ENCODE measurements at regions not wholly inside any gene's neighbourhood (a gene's known extent, or its start where the extent isn't known, plus 50 kb on each side); places are given as distances from the start of the nearest gene placed in this dataset.

DNA sequence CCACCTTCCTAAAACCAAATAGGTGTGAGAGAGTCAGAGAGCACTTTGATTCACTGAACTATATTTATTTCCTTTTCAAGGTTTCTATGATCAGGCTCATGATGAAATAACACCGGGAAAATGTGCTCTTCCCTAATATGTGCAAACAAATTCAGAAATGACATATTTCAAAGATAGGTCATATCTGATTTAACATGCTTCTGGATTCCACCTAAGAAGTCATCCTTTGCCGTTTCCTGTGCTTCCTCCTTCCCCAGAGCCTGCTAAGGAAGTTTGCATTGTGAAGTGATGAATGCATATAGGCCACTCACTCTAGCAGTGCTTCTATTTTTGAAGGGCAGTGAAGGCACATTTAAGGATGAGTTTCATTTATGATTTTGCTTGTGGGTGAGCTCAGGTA is 327.6 kb downstream of the TDRD15 start:
- no peak for DNase-seq

DNA sequence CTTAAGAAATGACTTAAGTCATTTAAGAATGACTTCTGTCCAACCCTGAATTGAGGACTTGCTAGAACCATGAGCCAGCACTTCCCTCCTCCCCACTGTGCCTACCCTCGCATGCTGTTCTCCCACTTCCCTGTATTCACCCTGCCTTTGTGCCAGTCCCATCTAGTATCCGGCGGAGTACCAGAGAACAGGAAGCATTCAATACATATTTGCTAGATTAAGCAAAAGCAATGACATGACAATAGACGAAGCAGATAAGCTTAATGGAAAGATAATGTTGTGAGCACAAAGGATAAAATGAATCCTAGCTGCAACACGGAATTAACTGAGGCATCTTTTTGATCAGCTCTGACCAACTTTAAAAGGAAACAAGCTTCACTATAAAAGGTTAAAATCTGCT is 328.5 kb downstream of the TDRD15 start:
- DNase-seq: no peak

DNA sequence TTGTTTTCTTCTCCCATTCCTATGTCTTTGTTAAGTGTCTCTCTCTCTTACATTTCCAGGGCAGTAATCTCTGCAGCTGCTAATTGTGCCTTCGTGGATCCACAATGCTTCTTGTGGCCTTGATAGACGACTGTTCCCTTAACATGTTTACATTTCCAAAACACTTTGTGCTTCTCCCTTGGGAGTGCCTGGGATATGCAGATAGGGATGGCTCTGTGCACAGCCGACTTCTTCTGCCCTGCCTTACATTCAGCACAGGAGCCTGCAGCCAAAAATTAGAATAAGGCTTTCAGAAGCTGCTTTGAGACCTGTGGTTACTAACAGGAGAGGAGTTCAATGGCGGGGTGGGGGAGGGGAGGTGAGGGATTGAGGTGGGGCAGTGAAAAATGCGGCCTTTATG is 328.9 kb downstream of the TDRD15 start:
- no peak for DNase-seq

DNA sequence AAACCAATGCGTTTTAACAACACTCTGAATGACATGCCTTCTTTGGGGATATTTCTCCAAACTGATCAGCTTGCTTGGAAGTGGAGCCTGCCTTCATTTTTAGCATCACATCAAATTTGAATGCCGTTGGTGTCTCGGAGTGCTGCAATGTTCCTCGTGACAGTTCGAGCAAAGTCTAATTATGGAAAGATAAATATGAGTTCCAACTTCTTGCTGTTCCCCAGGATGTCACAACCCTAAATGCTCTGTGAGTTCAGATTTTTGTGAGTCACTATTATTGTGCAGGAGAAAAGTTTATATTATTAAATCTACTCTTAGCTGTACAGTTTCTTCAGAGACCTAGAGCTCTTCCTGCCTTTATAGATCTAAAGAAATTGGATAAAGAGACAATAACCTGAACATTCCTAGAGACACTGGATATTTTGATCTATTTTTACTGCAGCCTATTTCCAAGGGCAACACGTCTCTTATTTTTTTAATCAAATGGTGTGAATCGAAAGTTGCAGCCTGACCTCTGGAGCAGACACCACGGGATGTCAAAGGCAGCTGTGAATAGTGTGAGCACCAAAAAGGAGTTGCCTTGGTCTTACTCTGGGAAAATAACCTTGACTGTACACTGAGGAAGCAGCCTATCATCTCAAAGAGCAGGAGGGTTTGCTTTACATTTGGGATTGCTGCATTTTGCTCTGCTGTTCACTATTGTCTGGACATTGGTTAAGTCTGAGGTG is 330.1 kb downstream of the TDRD15 start:
- no peak for DNase-seq

DNA sequence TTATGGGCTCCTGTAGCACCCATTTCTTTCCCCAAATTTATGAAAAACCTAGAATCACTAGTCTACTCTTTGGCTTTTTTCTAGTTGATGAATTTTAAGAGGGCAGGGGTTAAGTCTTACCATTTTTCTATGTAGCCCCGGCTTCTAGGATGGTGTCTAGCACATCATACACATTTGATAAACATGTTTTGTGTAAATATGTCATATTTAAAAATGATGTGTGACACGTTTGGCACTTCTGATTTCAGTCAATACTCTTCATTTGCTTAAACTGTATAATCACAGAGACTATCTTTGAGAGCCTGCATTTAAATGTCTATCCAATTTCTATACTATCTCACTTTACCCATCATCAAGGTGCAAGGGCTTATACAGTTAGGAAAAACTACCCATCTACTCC is 331.1 kb downstream of the TDRD15 start:
- no peak for DNase-seq

DNA sequence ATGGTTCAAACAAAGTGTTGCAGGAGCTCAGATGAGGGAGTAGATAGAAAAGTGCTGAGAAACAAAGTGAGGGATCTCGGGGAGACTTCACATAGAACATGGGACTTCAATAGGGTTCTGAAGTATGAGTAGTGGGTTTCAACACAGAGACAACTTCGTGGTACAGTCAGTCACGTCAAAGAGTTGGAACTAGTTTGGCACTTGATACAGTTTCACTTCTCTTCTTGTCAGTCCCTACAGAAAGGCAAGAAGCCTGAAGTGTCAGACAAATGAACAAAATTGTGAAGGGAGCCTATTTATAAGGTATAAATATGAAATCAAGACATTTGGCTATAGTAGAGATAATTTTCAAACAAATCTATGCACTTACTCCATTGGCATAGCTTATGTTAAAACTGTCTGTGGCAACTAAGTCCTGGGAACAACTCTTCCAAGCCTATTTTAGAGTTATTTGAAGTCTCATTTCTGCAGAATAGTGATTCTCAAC is 338.0 kb downstream of the TDRD15 start:
- no peak for DNase-seq

DNA sequence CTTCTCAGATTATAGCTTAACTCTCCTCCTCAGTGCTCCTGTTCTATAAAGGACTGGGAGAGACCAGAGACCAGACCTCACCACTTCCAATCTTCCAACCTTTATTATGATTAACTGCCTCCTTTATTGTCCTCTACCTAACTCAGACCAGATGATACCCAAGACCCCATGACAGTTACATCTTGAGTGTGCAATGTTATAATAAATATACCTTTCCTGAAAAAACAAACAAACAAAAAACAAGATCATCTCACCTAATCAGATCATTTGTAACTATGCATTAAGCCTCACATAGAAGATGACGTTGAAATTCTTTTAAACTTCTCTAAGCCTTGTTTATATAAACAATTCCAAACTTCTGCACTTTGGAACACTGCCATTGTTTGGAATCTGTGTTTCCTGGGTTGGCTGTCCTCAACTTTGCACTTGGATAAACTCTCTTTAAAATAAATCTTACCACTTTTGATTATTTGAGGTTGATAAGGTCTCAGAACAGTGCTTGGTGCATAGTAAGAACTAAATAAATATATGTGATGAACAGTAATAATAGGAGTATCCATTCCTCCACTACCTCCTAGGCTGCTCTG is 342.7 kb downstream of the TDRD15 start:
- no peak for DNase-seq

DNA sequence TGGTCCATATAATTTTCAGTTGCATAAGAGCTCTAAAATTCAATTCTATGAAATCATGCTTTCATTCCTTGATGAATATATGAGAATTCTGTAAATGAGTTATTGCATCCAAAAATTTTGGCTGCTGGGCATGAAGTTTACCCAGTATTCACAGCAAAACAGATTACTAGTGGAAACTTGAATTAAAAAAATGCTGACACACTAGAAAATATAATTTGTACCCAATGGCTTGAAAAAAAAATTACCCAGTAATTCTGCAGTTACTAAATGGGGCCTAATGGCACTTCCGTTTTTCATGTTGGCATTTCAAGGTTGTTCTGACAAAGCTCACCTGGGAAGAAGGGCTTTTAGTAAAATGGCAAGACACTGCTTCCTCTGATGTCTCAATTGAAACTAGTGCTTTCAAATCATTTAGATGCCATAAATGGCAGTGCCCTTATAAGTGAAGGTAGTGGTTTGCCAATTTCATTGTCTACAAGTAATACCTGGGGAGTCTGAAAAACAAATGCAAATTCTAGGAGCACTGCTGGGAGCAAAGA is 343.6 kb downstream of the TDRD15 start:
- DNase-seq: no peak

DNA sequence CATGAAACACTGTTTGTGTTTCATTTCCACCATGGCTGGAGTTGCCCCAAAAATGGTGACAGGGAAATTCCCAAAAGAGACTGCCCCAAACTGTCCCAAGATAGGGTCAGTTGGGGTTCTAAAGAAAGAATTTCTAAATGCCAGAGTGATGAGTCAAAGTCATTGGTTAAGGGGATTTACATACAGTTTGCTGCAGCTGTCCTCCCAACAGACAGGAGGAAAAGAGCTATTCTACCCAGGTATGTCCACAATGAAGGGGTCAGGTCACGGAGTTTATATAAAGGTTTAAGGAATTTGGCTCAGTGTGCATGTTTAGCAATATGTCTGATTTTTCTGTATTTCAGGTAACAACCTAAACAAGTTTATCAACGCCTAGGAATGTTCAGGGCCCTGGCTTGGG is 344.1 kb downstream of the TDRD15 start:
- no peak for DNase-seq

DNA sequence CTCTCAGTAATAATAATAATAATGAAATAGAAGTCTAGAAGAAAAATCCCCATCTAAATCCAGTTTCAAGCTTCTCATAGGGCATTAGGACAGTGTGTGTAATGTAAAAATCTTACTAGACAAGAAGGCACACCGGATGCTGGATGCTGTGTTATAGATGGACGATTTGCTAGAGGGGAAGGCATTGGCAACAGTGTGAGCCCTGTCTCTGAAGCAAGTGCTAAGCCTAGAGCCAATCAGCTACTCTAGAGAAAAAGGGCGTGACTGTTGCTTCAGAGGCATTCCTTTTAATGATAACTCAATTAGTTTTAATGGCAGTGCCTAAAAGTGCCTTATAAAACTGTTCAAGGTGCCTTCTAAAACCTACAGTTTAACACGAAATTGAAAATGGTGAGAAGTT is 344.9 kb downstream of the TDRD15 start:
- DNase-seq: no peak

DNA sequence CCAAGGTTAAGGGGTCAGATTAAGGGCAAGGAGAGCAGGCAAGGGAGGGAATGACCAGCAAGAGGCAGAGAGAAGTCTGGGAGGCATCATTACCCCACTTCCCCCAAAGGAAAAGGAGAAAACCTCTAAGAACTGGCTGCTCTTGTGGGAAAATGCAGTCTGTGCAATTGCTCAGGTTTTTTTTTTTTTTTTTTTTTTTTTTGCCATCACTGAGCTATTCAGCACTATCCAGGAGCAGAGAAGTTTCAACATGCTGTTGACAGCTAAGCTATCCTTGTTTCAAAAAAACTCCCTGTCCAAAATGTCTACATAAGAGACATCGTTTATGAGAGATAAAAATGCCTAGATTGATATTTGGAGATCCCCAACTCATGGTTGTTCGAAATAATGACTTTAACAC is 345.4 kb downstream of the TDRD15 start:
- DNase-seq: no peak

DNA sequence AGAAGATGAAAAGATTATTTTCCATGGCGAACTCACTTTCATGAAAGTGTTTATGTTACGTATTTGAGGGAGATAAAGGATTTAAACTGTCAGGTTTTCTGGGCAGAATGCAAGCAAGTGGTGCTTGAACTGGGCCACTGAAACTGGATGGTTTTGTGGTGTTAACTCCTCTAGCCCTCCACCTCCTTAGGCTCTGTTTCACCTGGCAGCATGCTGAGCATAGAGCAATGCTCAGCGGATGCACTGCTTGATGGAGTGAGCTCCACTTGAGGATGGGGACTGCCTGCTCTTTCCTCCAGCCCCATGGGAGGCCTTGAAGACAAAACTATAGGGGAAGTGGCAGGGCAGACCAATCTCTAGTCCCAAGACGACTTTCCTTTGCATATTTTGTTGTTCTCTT is 345.8 kb downstream of the TDRD15 start:
- DNase-seq: no peak

DNA sequence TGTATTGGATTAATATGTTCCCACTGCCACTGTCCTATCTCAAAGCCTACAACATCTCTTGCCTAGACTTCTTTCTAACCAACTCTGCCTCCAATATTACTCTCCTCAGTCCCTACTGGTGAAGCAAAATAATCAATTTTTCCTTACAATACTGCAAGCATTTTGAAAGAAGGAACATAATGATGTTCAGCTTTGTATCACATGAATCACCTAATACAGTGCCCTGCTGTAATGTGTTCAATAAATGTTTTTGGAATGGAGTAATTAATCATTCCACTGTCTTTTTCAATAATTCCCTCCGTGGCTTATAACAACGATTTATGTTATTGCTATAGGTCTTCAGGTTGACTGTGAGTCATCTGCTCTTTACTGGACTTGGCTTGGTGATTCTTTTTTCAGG is 356.4 kb downstream of the TDRD15 start:
- no peak for DNase-seq

DNA sequence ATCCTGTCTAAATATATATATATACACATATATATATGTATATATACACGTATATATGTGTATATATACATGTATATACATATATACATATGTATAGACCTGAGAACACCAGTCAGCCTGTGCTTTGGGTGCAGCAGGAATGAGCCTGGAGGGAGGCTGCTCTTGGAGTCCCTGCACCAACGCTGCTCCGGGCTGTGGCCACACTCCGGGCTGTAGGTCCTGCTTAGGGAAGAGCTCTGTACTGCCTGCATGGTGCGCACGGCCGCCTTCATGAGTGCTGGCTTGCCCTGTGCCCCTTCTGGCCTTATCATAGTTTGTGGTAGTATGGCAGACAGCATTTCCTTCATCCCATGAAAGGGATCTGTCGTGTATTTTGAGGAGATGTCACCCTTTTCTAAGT is 360.9 kb downstream of the TDRD15 start:
- DNase-seq: no peak

DNA sequence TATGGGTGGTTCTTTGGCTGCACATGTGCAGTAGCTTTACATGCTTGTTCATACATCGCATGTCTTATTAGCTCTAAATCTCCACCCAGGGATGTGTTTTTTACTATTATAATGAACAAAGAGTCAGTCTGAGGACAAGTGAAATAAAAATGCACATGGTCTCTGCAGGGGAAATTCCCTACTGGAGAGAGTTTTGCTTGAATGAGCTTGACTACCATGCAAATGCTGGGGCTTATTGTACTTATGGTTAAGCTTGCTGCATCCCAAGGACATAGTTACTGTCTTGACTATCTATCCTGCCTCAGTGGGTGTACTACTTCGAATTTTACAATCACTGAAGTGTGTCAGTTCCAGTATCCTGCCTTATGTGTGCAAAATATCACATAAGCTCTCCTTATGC is 362.7 kb downstream of the TDRD15 start:
- no peak for DNase-seq

DNA sequence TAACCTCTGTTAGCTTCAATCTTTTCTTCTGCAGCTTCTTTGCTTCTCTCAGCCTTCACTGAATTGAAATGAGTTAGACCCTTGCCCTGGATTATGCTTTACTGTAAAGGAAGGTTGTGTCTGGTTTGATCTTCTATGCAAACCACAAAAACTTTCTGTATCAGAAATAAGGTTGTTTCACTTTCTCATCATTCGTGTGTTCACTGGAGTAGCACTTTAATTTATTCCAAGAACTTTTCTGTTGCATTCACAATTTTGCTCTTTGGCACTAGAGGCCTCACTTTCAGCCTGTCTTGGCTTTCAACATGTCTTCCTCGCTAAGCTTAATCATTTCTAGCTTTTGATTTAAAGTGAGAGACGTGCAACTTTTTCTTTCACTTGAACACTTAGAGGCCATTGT is 365.3 kb downstream of the TDRD15 start:
- DNase-seq: no peak

DNA sequence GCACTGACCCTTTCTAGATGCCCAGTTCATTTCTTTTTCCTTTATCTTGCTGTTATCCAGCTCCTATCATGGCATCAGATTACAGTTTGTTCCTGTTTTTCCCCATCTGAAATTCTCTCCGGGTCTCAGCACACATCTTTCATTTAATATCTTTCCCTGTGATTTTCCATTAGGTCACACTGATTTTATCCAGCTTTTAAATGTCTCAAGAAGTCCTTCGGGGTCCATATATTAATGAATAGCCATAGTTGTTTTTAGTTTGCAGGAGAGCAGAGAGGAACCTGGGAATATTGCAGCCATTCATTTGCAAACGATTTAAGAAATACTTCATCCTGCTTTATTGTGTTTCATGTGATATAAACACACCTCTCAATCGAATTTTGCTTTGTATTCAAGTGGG is 374.2 kb downstream of the TDRD15 start:
- no peak for DNase-seq

DNA sequence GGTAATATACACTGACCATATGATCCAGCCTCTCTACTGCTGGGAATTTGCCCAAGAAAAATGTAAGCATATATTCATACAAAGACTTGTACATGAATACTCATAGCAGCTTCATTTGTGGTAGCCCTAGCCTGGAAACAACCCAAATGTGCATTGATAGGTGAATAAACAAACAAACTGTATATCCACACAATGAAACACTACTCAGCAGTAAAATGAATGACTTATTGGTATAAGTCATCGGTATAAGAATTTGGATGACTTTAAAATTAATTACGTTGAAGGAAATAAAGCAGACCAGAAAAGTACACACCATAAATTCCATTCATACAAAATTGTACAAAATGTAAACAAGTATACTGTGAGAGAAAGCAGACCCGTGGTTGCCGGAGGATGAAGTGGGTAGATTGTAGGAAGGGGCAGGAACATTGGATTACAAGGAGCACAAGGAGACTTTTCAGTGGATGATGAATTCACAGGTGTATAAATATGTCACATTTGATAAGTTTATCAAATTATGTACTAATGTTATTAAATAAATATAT is 376.7 kb downstream of the TDRD15 start:
- no peak for DNase-seq

DNA sequence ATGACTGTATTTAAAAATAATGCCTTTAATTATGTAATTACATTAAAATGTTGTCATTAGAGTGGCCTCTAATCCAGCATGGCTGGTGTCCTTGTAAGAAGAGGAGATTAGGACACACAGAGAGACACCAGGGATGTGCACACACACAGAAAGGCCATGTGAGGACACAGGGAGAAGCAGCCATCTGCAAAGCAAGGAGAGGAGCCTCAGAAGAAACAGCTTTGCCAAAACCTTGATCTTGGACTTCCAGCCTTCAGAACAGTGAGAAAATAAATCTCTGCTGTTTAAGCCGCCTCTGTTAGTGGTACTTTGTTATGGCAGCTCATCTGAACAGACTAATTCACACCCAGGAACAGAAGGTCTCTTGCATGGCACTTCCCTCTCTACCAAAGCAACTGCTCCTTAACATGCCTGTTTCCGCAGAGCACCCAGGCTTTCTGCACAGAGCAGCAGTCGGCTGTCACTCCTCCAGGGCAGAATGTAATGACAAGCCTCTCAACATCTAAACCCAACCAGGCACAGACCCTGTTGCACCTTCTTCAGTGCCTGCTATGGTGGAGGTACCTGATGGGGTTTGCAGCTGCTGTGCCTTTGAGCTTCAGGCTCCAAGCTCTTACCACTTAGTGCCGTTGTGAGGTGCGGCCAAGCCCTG is 377.7 kb downstream of the TDRD15 start:
- DNase-seq: no peak

DNA sequence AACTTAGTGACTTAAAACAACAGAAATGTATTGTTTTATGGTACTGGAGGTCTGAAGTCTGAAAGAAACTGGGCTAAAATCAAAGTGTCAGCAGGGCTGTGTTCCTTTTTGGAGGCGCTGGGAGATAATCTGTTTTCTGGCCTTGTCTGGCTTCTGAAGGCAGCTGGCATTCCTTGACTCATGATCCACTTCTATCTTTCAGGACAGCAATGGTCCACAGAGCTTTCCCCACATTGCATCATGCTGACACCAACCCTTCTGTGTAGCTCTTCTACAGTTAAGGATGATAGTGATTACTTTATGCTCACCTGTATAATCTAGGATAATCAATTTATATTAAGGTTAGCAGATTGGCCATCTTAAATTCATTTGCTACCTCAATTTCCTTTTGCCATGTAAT is 392.1 kb downstream of the TDRD15 start:
- no peak for DNase-seq

DNA sequence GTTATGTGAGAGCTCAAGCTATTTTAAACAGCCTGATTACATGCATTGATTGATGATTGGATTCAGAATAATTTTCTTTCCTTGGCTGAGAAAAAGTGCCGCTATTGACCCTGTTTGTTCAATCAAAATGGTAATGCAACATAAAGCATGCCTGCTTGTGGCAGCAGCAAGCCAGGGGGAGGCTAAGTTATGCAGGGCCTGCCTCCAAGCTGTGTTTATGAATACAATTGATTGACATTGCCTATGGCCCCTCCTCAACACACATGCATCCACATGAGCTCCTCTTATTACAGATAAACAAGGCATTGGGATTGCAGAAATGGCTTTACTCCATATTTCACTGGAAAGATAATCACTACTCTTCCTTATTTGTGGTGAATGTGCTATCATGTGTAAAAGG is 395.6 kb downstream of the TDRD15 start:
- no peak for DNase-seq

DNA sequence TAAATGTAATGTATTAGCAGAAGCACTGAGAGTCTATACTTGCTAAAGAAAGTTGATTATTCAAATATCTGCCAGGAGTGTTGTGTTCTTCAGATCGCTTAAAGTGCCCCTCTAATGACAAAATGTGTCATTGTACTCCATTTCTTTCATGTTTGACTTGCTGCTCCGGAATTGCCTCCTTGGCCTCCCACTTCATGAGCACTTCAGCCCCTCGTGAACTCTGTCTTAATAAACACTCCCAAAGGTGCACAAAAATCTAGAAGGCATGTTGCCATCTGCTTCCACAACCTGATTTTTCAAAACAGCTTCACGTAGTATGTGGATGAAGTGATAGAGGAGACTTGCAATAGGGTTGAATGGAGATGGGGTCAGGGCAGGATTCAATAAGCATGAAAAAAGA is 396.1 kb downstream of the TDRD15 start:
- DNase-seq: no peak

DNA sequence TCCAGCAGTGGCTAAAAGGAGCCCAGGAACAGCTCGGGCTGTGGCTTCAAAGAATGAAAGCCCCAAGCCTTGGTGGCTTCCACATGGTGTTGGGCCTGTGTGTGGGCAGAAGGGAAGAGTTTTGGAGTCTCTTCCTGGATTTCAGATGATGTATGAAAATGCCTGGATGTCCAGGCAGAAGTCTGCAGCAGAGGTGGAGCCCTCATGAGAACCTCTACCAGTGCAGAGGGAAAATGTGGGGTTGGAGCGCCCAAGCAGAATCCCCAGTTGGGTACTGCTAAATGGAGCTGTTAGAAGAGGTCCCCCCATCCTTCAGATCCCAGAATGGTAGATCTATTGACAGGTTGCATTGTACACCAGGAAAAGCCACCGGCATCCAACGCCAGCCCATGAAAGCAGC is 412.1 kb downstream of the TDRD15 start:
- no peak for DNase-seq

DNA sequence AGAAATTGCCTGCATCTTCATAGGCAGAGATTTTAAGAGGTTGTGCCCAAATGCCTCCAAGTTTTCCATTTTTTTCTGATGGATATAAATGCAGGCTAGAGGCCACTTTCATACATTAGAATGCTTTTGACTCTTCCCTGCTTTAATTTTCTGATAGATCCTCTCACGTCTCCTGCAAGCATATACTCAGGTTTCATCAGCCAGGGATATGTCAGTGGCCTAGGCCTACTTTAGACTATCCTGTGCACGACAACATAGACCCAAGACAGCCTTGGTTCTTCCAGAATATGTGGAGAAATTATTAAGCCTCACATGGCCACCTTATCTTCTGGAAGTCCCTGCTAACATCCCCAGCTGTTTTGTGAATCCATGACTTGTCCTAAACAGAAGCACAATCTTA is 415.9 kb downstream of the TDRD15 start:
- no peak for DNase-seq
